ENCODE measurements at regions not wholly inside any gene's neighbourhood (a gene's known extent, or its start where the extent isn't known, plus 50 kb on each side); places are given as distances from the start of the nearest gene placed in this dataset.

- TF ChIP-seq EZH2phosphoT487 (conservative IDR thresholded peaks at IDR 0.05; ENCODE audit: low read length) (no peak), CTCF (IDR thresholded peaks at IDR 0.05; ENCODE audit: insufficient read depth, low read length, poor library complexity, severe bottlenecking) (no peak)
Measured at GRCh38 chr6:103191391-103192093, 1668.2 kb downstream of the HACE1 start.

GRCh38 chr6:103184776-103185175, 1674.9 kb downstream of the HACE1 start:
- Histone ChIP-seq H3F3A (ENCODE audit: insufficient read depth) (no peaks in the 10 kb centered on the region), H2AFZ (ENCODE audit: low read depth, low read length, severe bottlenecking) (no peak overlapping the region), H3K27me3 (ENCODE audit: low read length) (no peaks in the 10 kb centered on the region), H3K27ac (ENCODE audit: low read depth, low read length) (no peak overlapping the region), H3K4me3 (ENCODE audit: insufficient read depth, low read length, poor library complexity, severe bottlenecking) (no peak overlapping the region), H3K9me2 (replicated peaks; ENCODE audit: insufficient read depth, low read length) (no peaks in the 10 kb centered on the region), H3K4me2 (ENCODE audit: low read depth, low read length, poor library complexity, severe bottlenecking) (no peak overlapping the region), H3K9ac (ENCODE audit: low read length) (no peak overlapping the region), H3K9me3 (ENCODE audit: insufficient read depth, low read length) (no peaks in the 10 kb centered on the region), H3K36me3 (ENCODE audit: low read length) (no peaks in the 10 kb centered on the region), H4K20me1 (ENCODE audit: low read depth, low read length) (no peaks in the 10 kb centered on the region), H3K79me2 (ENCODE audit: insufficient read depth, low read length) (no peaks in the 10 kb centered on the region)
- TF ChIP-seq EZH2phosphoT487 (conservative IDR thresholded peaks at IDR 0.05; ENCODE audit: low read length) (no peak), CTCF (IDR thresholded peaks at IDR 0.05; ENCODE audit: insufficient read depth, low read length, poor library complexity, severe bottlenecking) (no peak)

More at GRCh38 chr6:103191391-103192093, 1668.2 kb downstream of the HACE1 start:
- H2AFZ ChIP-seq (ENCODE audit: low read depth, low read length, severe bottlenecking) = no peak overlapping the region
- no peaks in the 10 kb centered on the region for H4K20me1 ChIP-seq (ENCODE audit: low read depth, low read length)
- no peaks in the 10 kb centered on the region for H3K79me2 ChIP-seq (ENCODE audit: insufficient read depth, low read length)
- no peaks in the 10 kb centered on the region for H3K9me3 ChIP-seq (ENCODE audit: insufficient read depth, low read length)
- H3K4me2 ChIP-seq (ENCODE audit: low read depth, low read length, poor library complexity, severe bottlenecking) = no peak overlapping the region
- no peaks in the 10 kb centered on the region for H3F3A ChIP-seq (ENCODE audit: insufficient read depth)
- H3K9me2 ChIP-seq (replicated peaks; ENCODE audit: insufficient read depth, low read length) = no peaks in the 10 kb centered on the region
- H3K27ac ChIP-seq (ENCODE audit: low read depth, low read length) = no peak overlapping the region
- H3K9ac ChIP-seq (ENCODE audit: low read length) = no peak overlapping the region
- no peaks in the 10 kb centered on the region for H3K36me3 ChIP-seq (ENCODE audit: low read length)
- no peak overlapping the region for H3K4me3 ChIP-seq (ENCODE audit: insufficient read depth, low read length, poor library complexity, severe bottlenecking)
- no peaks in the 10 kb centered on the region for H3K27me3 ChIP-seq (ENCODE audit: low read length)

GRCh38 chr6:103183831-103184411, 1675.8 kb downstream of the HACE1 start:
- Histone ChIP-seq H4K20me1 (ENCODE audit: low read depth, low read length) (no peaks in the 10 kb centered on the region), H3K4me3 (ENCODE audit: insufficient read depth, low read length, poor library complexity, severe bottlenecking) (no peak overlapping the region), H3K27ac (ENCODE audit: low read depth, low read length) (no peak overlapping the region), H3K9me2 (replicated peaks; ENCODE audit: insufficient read depth, low read length) (no peaks in the 10 kb centered on the region), H2AFZ (ENCODE audit: low read depth, low read length, severe bottlenecking) (no peak overlapping the region), H3K9ac (ENCODE audit: low read length) (no peak overlapping the region), H3K36me3 (ENCODE audit: low read length) (no peaks in the 10 kb centered on the region), H3F3A (ENCODE audit: insufficient read depth) (no peaks in the 10 kb centered on the region), H3K4me2 (ENCODE audit: low read depth, low read length, poor library complexity, severe bottlenecking) (no peak overlapping the region), H3K27me3 (ENCODE audit: low read length) (no peaks in the 10 kb centered on the region), H3K79me2 (ENCODE audit: insufficient read depth, low read length) (no peaks in the 10 kb centered on the region), H3K9me3 (ENCODE audit: insufficient read depth, low read length) (no peaks in the 10 kb centered on the region)
- TF ChIP-seq EZH2phosphoT487 (conservative IDR thresholded peaks at IDR 0.05; ENCODE audit: low read length) (no peak), CTCF (IDR thresholded peaks at IDR 0.05; ENCODE audit: insufficient read depth, low read length, poor library complexity, severe bottlenecking) (no peak)
